Hepatocyte (in vitro differentiated cells): ENCODE measurements at regions not wholly inside any gene's neighbourhood (a gene's known extent, or its start where the extent isn't known, plus 50 kb on each side); places are given as distances from the start of the nearest gene placed in this dataset.

Experiments
- CTCF ChIP-seq: fragments of 200-600 bp; sonication (generic); IDR thresholded peaks from 2 replicates; pipeline ENCODE4 v1.5.1; 2016; ENCODE audit warnings: antibody characterized with exemption, mild to moderate bottlenecking; ENCODE audit not compliant: poor library complexity
- EZH2 ChIP-seq: fragments of 200-600 bp; sonication (generic); IDR thresholded peaks from 2 replicates; pipeline ENCODE4 v1.6.1; 2016; ENCODE audit warnings: antibody characterized with exemption, mild to moderate bottlenecking, borderline replicate concordance
- EZH2phosphoT487 ChIP-seq: fragments of 200-600 bp; sonication (generic); IDR thresholded peaks from one replicate; pipeline ENCODE4 v1.6.1; 2018; ENCODE audit warnings: antibody characterized with exemption, mild to moderate bottlenecking, low read depth, moderate library complexity; ENCODE audit not compliant: unreplicated experiment, severe bottlenecking

- TF ChIP-seq CTCF (no peak), EZH2 (no peak), EZH2phosphoT487 (no peak)
Observed at GRCh38 chr5:156000115-156000514, 326.8 kb upstream of the SGCD start.
